IMR-90 (cell line): ENCODE measurements at regions not wholly inside any gene's neighbourhood (a gene's known extent, or its start where the extent isn't known, plus 50 kb on each side); places are given as distances from the start of the nearest gene placed in this dataset.

ENCODE experiments used
- ATAC-seq: fragments of 200-7000 bp; cut with Tn5 transposase; 2 replicates; pipeline ENCODE4 v1.9.1; 2020; ENCODE audit warnings: low read depth, mild to moderate bottlenecking, moderate library complexity
- BruUV-seq: library from RNA; stranded (reverse); fragments of 400-500 nt; replicated peaks from 2 replicates; lab custom pipeline; 2021; lab: Mats Ljungman, UMichigan
- CTCF ChIA-PET: fragments of 300-600 bp; formaldehyde crosslinking; extraction: SDS; loops from one replicate; lab custom pipeline; 2021; ENCODE audit warnings: antibody characterized with exemption; lab: Yijun Ruan, JAX
- POLR2A ChIA-PET: fragments of 300-600 bp; sonication (Branson Sonifier 250); formaldehyde crosslinking; loops from one replicate; lab custom pipeline; 2022; ENCODE audit warnings: antibody characterized with exemption; ENCODE audit not compliant: unreplicated experiment; lab: Charles Lee
- DNase-seq: peaks from one replicate; pipeline ENCODE4 v3.0.0; 2013
- H2AFZ ChIP-seq: replicated peaks from 2 replicates; pipeline ENCODE3; 2013; ENCODE audit warnings: low read length, mild to moderate bottlenecking; ENCODE audit not compliant: poor library complexity
- H2AK5ac ChIP-seq: 2 replicates; pipeline ENCODE4 v1.6.1; 2013; ENCODE audit warnings: low read depth, low read length, inconsistent platforms
- H2AK9ac ChIP-seq: replicated peaks from 2 replicates; pipeline ENCODE3; 2013; ENCODE audit warnings: mild to moderate bottlenecking, low read depth, low read length, moderate library complexity; ENCODE audit not compliant: poor library complexity
- H2BK120ac ChIP-seq: 2 replicates; pipeline ENCODE4 v1.6.1; 2013; ENCODE audit warnings: low read depth, low read length, inconsistent platforms
- H2BK15ac ChIP-seq: 3 replicates; pipeline ENCODE4 v1.6.1; 2013; ENCODE audit warnings: low read depth, low read length, inconsistent platforms
- H2BK20ac ChIP-seq: 2 replicates; pipeline ENCODE4 v1.6.1; 2013; ENCODE audit warnings: low read depth, mild to moderate bottlenecking, inconsistent platforms, low read length, moderate library complexity
- H2BK5ac ChIP-seq: 2 replicates; pipeline ENCODE4 v1.6.1; 2013; ENCODE audit warnings: mild to moderate bottlenecking, low read depth, low read length, inconsistent platforms; ENCODE audit not compliant: poor library complexity, severe bottlenecking
- H3K14ac ChIP-seq: replicated peaks from 2 replicates; pipeline ENCODE4 v1.6.1; 2013; ENCODE audit warnings: low read depth, low read length, inconsistent platforms
- H3K18ac ChIP-seq: 2 replicates; pipeline ENCODE4 v1.6.1; 2013; ENCODE audit warnings: low read depth, low read length, control low read depth
- H3K23ac ChIP-seq: 2 replicates; pipeline ENCODE4 v1.6.1; 2013; ENCODE audit warnings: low read depth, low read length, inconsistent platforms
- H3K27ac ChIP-seq: 2 replicates; pipeline ENCODE4 v1.5.1; 2013; ENCODE audit warnings: mild to moderate bottlenecking, control low read depth, low read length; ENCODE audit not compliant: insufficient read depth
- H3K27me3 ChIP-seq: 2 replicates; pipeline ENCODE4 v1.6.1; 2013; ENCODE audit warnings: low read length; ENCODE audit not compliant: control insufficient read depth, insufficient read depth
- H3K36me3 ChIP-seq: 2 replicates; pipeline ENCODE4 v1.6.1; 2013; ENCODE audit warnings: low read length, mixed read lengths; ENCODE audit not compliant: control insufficient read depth, insufficient read depth
- H3K4ac ChIP-seq: 2 replicates; pipeline ENCODE4 v1.6.1; 2013; ENCODE audit warnings: low read depth, low read length, inconsistent platforms
- H3K4me1 ChIP-seq: 2 replicates; pipeline ENCODE4 v1.6.1; 2013; ENCODE audit warnings: low read length, mixed read lengths; ENCODE audit not compliant: control insufficient read depth, insufficient read depth
- H3K4me2 ChIP-seq: 2 replicates; pipeline ENCODE4 v1.6.1; 2013; ENCODE audit warnings: low read depth, mild to moderate bottlenecking, control low read depth, low read length, moderate library complexity
- H3K4me3 ChIP-seq: 2 replicates; pipeline ENCODE4 v1.5.1; 2013; ENCODE audit warnings: low read depth, mild to moderate bottlenecking, control low read depth, low read length, moderate library complexity; ENCODE audit not compliant: insufficient read depth
- H3K56ac ChIP-seq: 2 replicates; pipeline ENCODE4 v1.6.1; 2013; ENCODE audit warnings: low read length, inconsistent platforms; ENCODE audit not compliant: insufficient read depth; ENCODE audit errors: extremely low read depth
- H3K79me1 ChIP-seq, 2 experiments: 2 replicates each; pipeline ENCODE4 v1.6.1; 2013; ENCODE audit warnings: low read length in 2 of 2, inconsistent platforms in 1 of 2, low read depth in 1 of 2
- H3K9ac ChIP-seq: 2 replicates; pipeline ENCODE4 v1.6.1; 2013; ENCODE audit warnings: low read depth, low read length, control low read depth
- H3K9me1 ChIP-seq: 2 replicates; pipeline ENCODE4 v1.6.1; 2013; ENCODE audit warnings: low read length, inconsistent platforms; ENCODE audit not compliant: insufficient read depth
- H3K9me3 ChIP-seq: 2 replicates; pipeline ENCODE4 v1.6.1; 2013; ENCODE audit warnings: low read length; ENCODE audit not compliant: control insufficient read depth, insufficient read depth
- H4K20me1 ChIP-seq: 2 replicates; pipeline ENCODE4 v1.6.1; 2013; ENCODE audit warnings: low read length, inconsistent platforms; ENCODE audit not compliant: insufficient read depth
- H4K5ac ChIP-seq: 2 replicates; pipeline ENCODE4 v1.6.1; 2013; ENCODE audit warnings: mild to moderate bottlenecking, low read depth, low read length, control low read depth
- H4K8ac ChIP-seq, 2 experiments: 2 replicates each; pipeline ENCODE4 v1.6.1; 2013; ENCODE audit warnings: low read depth in 2 of 2, low read length in 2 of 2, control low read depth in 1 of 2, inconsistent platforms in 1 of 2
- H4K91ac ChIP-seq: 2 replicates; pipeline ENCODE4 v1.6.1; 2013; ENCODE audit warnings: low read depth, low read length, inconsistent platforms; ENCODE audit not compliant: insufficient read depth
- CEBPB ChIP-seq: IDR thresholded peaks from 2 replicates; pipeline ENCODE4 v1.6.1; 2012; ENCODE audit warnings: low read depth, low read length, improper control_type of control experiment
- MXI1 ChIP-seq: IDR thresholded peaks from 2 replicates; pipeline ENCODE4 v1.6.1; 2012; ENCODE audit warnings: low read depth, mild to moderate bottlenecking, low read length, moderate library complexity, borderline replicate concordance
- RAD21 ChIP-seq: IDR thresholded peaks from 2 replicates; pipeline ENCODE4 v1.6.1; 2012; ENCODE audit warnings: low read length, improper control_type of control experiment
- SMC3 ChIP-seq: fragments of 150-350 bp; IDR thresholded peaks from 2 replicates; pipeline ENCODE4 v1.6.1; 2016; ENCODE audit warnings: low read depth, mild to moderate bottlenecking, antibody characterized with exemption, low read length, moderate library complexity
- WGBS, 2 experiments: methylation state at CpG; one replicate each; pipeline versions ENCODE4 v1.1.5 to v1.1.7; 2013; ENCODE audit warnings: missing lambda C conversion rate in 2 of 2; ENCODE audit not compliant: insufficient read length in 1 of 2; ENCODE audit errors: extremely low coverage in 2 of 2; 5-methylcytosine and 5-hydroxymethylcytosine counted together
- dilution Hi-C: fragments of 300-500 bp; cut with HindIII; formaldehyde crosslinking; loops from one replicate; pipeline ENCODE4 v1.14.3; 2018; ENCODE audit warnings: low sequenced_read_pairs; ENCODE audit not compliant: unreplicated experiment
- in situ Hi-C: fragments of 300-500 bp; cut with MboI; formaldehyde crosslinking; loops from 3 replicates; pipeline ENCODE4 v1.14.3; 2019; ENCODE audit warnings: low sequenced_read_pairs, inconsistent platforms, mixed read lengths
- intact Hi-C: fragments of 100-400 bp; cut with micrococcal nuclease; formaldehyde crosslinking; loops from 2 replicates; pipeline ENCODE4 v1.10.0; 2022
- TF ChIP-seq, protein P1 (sequence below): fragments of 150-350 bp; IDR thresholded peaks from 2 replicates; pipeline ENCODE4 v1.6.1; 2016; ENCODE audit warnings: low read depth, mild to moderate bottlenecking, low read length, moderate library complexity, borderline replicate concordance

DNA sequence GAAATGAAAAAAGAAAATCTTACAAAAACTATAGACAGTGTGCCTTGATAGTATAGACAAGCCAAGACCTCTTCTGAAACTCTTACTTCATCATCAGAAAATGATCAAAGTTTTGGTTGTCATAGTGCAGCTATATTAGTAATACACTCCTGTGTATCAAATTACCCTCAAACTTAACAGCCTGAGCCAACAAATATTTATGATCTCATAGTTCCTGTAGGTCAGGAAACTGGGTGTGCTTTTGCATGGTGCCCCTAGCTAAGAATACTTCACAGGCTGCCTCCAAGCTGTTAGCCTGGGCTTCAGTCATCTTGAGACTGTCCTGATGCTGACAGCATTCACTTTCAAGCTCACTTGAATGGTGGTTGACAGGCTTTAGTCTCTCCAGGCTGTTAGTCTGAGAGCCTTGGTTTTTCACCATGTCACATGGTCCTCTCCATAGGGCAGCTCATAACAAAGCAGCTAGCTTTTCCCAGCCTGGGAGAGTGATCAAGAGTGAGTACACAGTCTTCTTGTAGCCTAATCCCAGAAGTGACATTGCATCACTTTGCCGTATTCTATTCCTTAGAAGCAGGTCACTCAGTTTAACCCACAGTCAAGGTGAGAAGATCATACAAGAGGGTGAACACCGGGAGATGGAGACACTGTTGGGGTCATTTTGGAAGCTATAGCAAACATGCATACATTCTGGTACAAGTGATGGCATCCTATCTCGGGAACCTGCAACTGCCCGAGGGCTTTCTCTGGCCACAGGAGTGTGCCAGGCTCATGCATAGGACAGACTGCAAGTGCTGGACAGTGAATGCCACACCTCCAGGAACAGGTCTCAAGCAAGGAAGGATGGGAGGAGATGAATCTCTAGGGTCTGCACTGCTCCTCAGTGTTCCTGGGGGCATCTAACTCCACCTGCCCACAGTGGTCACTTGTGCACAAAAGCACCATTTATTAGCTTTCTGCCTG lies 173.4 kb upstream of the CADPS start:
- Histone ChIP-seq H2AK5ac (no peak overlapping the region), H3K9me1 (no peaks in the 10 kb centered on the region), H3K4me1 (no peaks in the 10 kb centered on the region), H2BK5ac (no peak overlapping the region), H3K27ac (no peak overlapping the region), H3K4me2 (no peak overlapping the region), H3K9me3 (peaks cover 4% of the 10 kb centered on the region; the same call in 1 of the 2 replicates), H3K18ac (no peak overlapping the region), H4K5ac (no peak overlapping the region), H2BK120ac (no peak overlapping the region), H3K27me3 (no peaks in the 10 kb centered on the region), H3K23ac (no peak overlapping the region), H3K36me3 (no peaks in the 10 kb centered on the region), H3K4me3 (no peak overlapping the region), H3K56ac (no peak overlapping the region), H2AK9ac (no peak overlapping the region), H4K8ac (no peak overlapping the region), H3K4ac (no peak overlapping the region), H3K79me1 (no peaks in the 10 kb centered on the region), H2BK20ac (no peak overlapping the region), H4K91ac (no peak overlapping the region), H3K14ac (no peak overlapping the region), H4K20me1 (no peaks in the 10 kb centered on the region), H3K9ac (no peak overlapping the region), H2AFZ (no peak overlapping the region), H2BK15ac (no peak overlapping the region)
- TF ChIP-seq CEBPB (no peak), MXI1 (no peak), RAD21 (no peak), SMC3 (no peak)
- TF ChIP-seq, protein P1, sequence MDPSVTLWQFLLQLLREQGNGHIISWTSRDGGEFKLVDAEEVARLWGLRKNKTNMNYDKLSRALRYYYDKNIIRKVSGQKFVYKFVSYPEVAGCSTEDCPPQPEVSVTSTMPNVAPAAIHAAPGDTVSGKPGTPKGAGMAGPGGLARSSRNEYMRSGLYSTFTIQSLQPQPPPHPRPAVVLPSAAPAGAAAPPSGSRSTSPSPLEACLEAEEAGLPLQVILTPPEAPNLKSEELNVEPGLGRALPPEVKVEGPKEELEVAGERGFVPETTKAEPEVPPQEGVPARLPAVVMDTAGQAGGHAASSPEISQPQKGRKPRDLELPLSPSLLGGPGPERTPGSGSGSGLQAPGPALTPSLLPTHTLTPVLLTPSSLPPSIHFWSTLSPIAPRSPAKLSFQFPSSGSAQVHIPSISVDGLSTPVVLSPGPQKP, result no peak
- BruUV-seq, result no TSS peak
- ATAC-seq (no peak), DNase-seq (no peak)
- WGBS, 2 experiments, result 17% methylated on average over 1 of the region's 4 CpGs; no CpG with 5 or more reads in 1 of the 2 experiments
- POLR2A ChIA-PET, result no interaction called here
- in situ Hi-C loops, result no loop called here
- intact Hi-C loops, result no loop called here
- CTCF ChIA-PET, result no interaction called here
- dilution Hi-C loops, result no loop called here
